ENCODE measurements at regions not wholly inside any gene's neighbourhood (a gene's known extent, or its start where the extent isn't known, plus 50 kb on each side); places are given as distances from the start of the nearest gene placed in this dataset.

- ATAC-seq = no peak
These were observed 609.0 kb upstream of the HTR2C start for GRCh38 chrX:113974881-113975280.

GRCh38 chrX:113973706-113974105 lies 610.2 kb upstream of the HTR2C start:
- TF ChIP-seq TCF4 (CRISPR knock-in tag; IDR thresholded peaks at IDR 0.05; ENCODE audit: borderline replicate concordance) (no peak), PATZ1 (CRISPR knock-in tag; IDR thresholded peaks at IDR 0.05; ENCODE audit: borderline replicate concordance) (no peak), CSRNP3 (CRISPR knock-in tag; IDR thresholded peaks at IDR 0.05) (no peak), OSR1 (CRISPR knock-in tag; IDR thresholded peaks at IDR 0.05) (no peak)
- ATAC-seq = no peak

More at GRCh38 chrX:113974881-113975280, 609.0 kb upstream of the HTR2C start:
- TF ChIP-seq ARNTL (CRISPR knock-in tag; IDR thresholded peaks at IDR 0.05; ENCODE audit: borderline replicate concordance, low read depth) = no peak
- no peak for TF ChIP-seq SNAI2 (CRISPR knock-in tag; IDR thresholded peaks at IDR 0.05)
- no peak for TF ChIP-seq PATZ1 (CRISPR knock-in tag; IDR thresholded peaks at IDR 0.05; ENCODE audit: borderline replicate concordance)
- TF ChIP-seq OSR1 (CRISPR knock-in tag; IDR thresholded peaks at IDR 0.05) = no peak
- TF ChIP-seq GLIS3 (CRISPR knock-in tag; IDR thresholded peaks at IDR 0.05) = no peak
- TF ChIP-seq PPARA (CRISPR knock-in tag; IDR thresholded peaks at IDR 0.05; ENCODE audit: borderline replicate concordance) = no peak
- TF ChIP-seq ZNF70 (CRISPR knock-in tag; IDR thresholded peaks at IDR 0.05) = no peak
- TF ChIP-seq POU6F1 (CRISPR knock-in tag; IDR thresholded peaks at IDR 0.05; ENCODE audit: borderline replicate concordance, low read depth) = no peak
- no peak for TF ChIP-seq ZNF8 (CRISPR knock-in tag; IDR thresholded peaks at IDR 0.05)
- no peak for TF ChIP-seq TSHZ2 (CRISPR knock-in tag; IDR thresholded peaks at IDR 0.05)
- no peak for TF ChIP-seq ZNF565 (CRISPR knock-in tag; conservative IDR thresholded peaks at IDR 0.05; ENCODE audit: low read depth)
- no peak for TF ChIP-seq TOX (CRISPR knock-in tag; IDR thresholded peaks at IDR 0.05; ENCODE audit: borderline replicate concordance)
- TF ChIP-seq ZFP3 (CRISPR knock-in tag; IDR thresholded peaks at IDR 0.05) = no peak

GRCh38 chrX:113966791-113967190 lies 617.1 kb upstream of the HTR2C start:
- no peak for ATAC-seq
- TF ChIP-seq ZNF70 (CRISPR knock-in tag; IDR thresholded peaks at IDR 0.05) (no peak), ZFP3 (CRISPR knock-in tag; IDR thresholded peaks at IDR 0.05) (no peak), RARB (CRISPR knock-in tag; IDR thresholded peaks at IDR 0.05) (no peak), ZNF8 (CRISPR knock-in tag; IDR thresholded peaks at IDR 0.05) (no peak), GLIS3 (CRISPR knock-in tag; IDR thresholded peaks at IDR 0.05) (no peak)

GRCh38 chrX:113962343-113962742 lies 621.5 kb upstream of the HTR2C start:
- ATAC-seq = no peak
- TF ChIP-seq ZNF565 (CRISPR knock-in tag; conservative IDR thresholded peaks at IDR 0.05; ENCODE audit: low read depth) = no peak
- no peak for TF ChIP-seq ISL1 (CRISPR knock-in tag; IDR thresholded peaks at IDR 0.05)
- no peak for TF ChIP-seq TOX (CRISPR knock-in tag; IDR thresholded peaks at IDR 0.05; ENCODE audit: borderline replicate concordance)
- TF ChIP-seq ESRRG (CRISPR knock-in tag; IDR thresholded peaks at IDR 0.05) = no peak
- no peak for TF ChIP-seq TCF4 (CRISPR knock-in tag; IDR thresholded peaks at IDR 0.05; ENCODE audit: borderline replicate concordance)
- no peak for TF ChIP-seq RARB (CRISPR knock-in tag; IDR thresholded peaks at IDR 0.05)
- TF ChIP-seq ZNF8 (CRISPR knock-in tag; IDR thresholded peaks at IDR 0.05) = no peak
- no peak for TF ChIP-seq CSDC2 (CRISPR knock-in tag; IDR thresholded peaks at IDR 0.05)
- TF ChIP-seq ZNF70 (CRISPR knock-in tag; IDR thresholded peaks at IDR 0.05) = no peak
- TF ChIP-seq BACH2 (CRISPR knock-in tag; IDR thresholded peaks at IDR 0.05; ENCODE audit: borderline replicate concordance) = no peak
- TF ChIP-seq CSRNP3 (CRISPR knock-in tag; IDR thresholded peaks at IDR 0.05) = no peak
- TF ChIP-seq ZFP3 (CRISPR knock-in tag; IDR thresholded peaks at IDR 0.05) = no peak
- TF ChIP-seq ARNTL (CRISPR knock-in tag; IDR thresholded peaks at IDR 0.05; ENCODE audit: borderline replicate concordance, low read depth) = no peak
- TF ChIP-seq OSR1 (CRISPR knock-in tag; IDR thresholded peaks at IDR 0.05) = no peak
- TF ChIP-seq PPARA (CRISPR knock-in tag; IDR thresholded peaks at IDR 0.05; ENCODE audit: borderline replicate concordance) = no peak
- no peak for TF ChIP-seq GLIS3 (CRISPR knock-in tag; IDR thresholded peaks at IDR 0.05)
- TF ChIP-seq ZFP30 (CRISPR knock-in tag; IDR thresholded peaks at IDR 0.05) = no peak
- TF ChIP-seq PATZ1 (CRISPR knock-in tag; IDR thresholded peaks at IDR 0.05; ENCODE audit: borderline replicate concordance) = no peak
- TF ChIP-seq SNAI2 (CRISPR knock-in tag; IDR thresholded peaks at IDR 0.05) = no peak

All from SK-N-SH treated with all-trans-retinoic acid at 6 μM for 48 hours (cell line).